T-cell (primary cell): ENCODE measurements at regions not wholly inside any gene's neighbourhood (a gene's known extent, or its start where the extent isn't known, plus 50 kb on each side); places are given as distances from the start of the nearest gene placed in this dataset.
"Not testable (repeated sequence)": the region's sequence is repeated elsewhere in the genome, so short reads cannot be mapped to it uniquely, and the experiment has no call there.

Experiments used
- ATAC-seq, 4 experiments: fragments of 200-7000 bp in 3 of 4; fragments of 150-1000 bp in 1 of 4; cut with Tn5 transposase; replicated peaks in 1 of 4; 1 replicate in 3 of 4; 2 replicates in 1 of 4; pipeline ENCODE4 v1.10.0; 2021; ENCODE audit warnings: moderate library complexity in 3 of 4, mild to moderate bottlenecking in 2 of 4, moderate number of reproducible peaks in 1 of 4
- CTCF ChIA-PET, 2 donors: fragments of 300-600 bp; sonication (Branson Sonifier 250); formaldehyde crosslinking; loops; one replicate each; lab custom pipeline; 2022; ENCODE audit warnings: antibody characterized with exemption in 2 of 2; lab: Charles Lee
- POLR2A ChIA-PET, 2 donors: fragments of 300-600 bp; sonication (Branson Sonifier 250); formaldehyde crosslinking; loops; one replicate each; lab custom pipeline; 2022; ENCODE audit warnings: antibody characterized with exemption in 2 of 2; lab: Charles Lee
- DNase-seq, 35 experiments: peaks; one replicate each; pipeline versions ENCODE4 v3.0.0 to v3.0.0-alpha.2; 2013 to 2023
- H3K27ac ChIP-seq: one replicate; pipeline ENCODE4 v1.5.1; 2013; ENCODE audit warnings: low read length
- H3K27me3 ChIP-seq, 2 experiments: replicated peaks in 1 of 2; 1 replicate in 1 of 2; 2 replicates in 1 of 2; pipeline versions ENCODE4 v1.6.1 to v1.7.0; 2013; ENCODE audit warnings: low read length in 1 of 2, mixed read lengths in 1 of 2; ENCODE audit not compliant: control insufficient read depth in 2 of 2, insufficient read depth in 2 of 2; ENCODE audit errors: extremely low read depth in 1 of 2
- H3K36me3 ChIP-seq, 2 donors: 1 replicate in 1 of 2; 2 replicates in 1 of 2; pipeline versions ENCODE4 v1.6.1 to v1.7.0; 2013; ENCODE audit warnings: low read length in 1 of 2; ENCODE audit not compliant: control insufficient read depth in 2 of 2, insufficient read depth in 1 of 2; ENCODE audit errors: extremely low read depth in 1 of 2
- H3K4me1 ChIP-seq, 2 experiments: 1 replicate in 1 of 2; 2 replicates in 1 of 2; pipeline versions ENCODE4 v1.6.1 to v1.7.0; 2013; ENCODE audit warnings: low read length in 2 of 2, mixed read lengths in 1 of 2; ENCODE audit not compliant: insufficient read depth in 2 of 2, control insufficient read depth in 1 of 2; ENCODE audit errors: extremely low read depth in 1 of 2
- H3K4me3 ChIP-seq, 2 donors: 1 replicate in 1 of 2; 2 replicates in 1 of 2; pipeline versions ENCODE4 v1.5.1 to v1.7.0; 2013; ENCODE audit warnings: mild to moderate bottlenecking in 2 of 2, low read length in 1 of 2, moderate library complexity in 1 of 2; ENCODE audit not compliant: control insufficient read depth in 1 of 2; ENCODE audit errors: extremely low read depth in 1 of 2
- H3K9me3 ChIP-seq: 2 replicates; pipeline ENCODE4 v1.7.0; 2013
- H3K27ac Mint-ChIP-seq, 2 donors: one replicate each; pipeline ENCODE4 v1.8.0; 2020 to 2021; ENCODE audit warnings: mild to moderate bottlenecking in 2 of 2, mixed read lengths in 2 of 2
- H3K27me3 Mint-ChIP-seq, 2 donors: one replicate each; pipeline ENCODE4 v1.8.0; 2021 to 2022; ENCODE audit warnings: mixed read lengths in 2 of 2
- H3K36me3 Mint-ChIP-seq: one replicate; pipeline ENCODE4 v1.8.0; 2021; ENCODE audit warnings: mixed read lengths
- H3K4me1 Mint-ChIP-seq, 3 donors: one replicate each; pipeline ENCODE4 v1.8.0; 2020 to 2022; ENCODE audit warnings: mixed read lengths in 3 of 3, mild to moderate bottlenecking in 1 of 3
- H3K4me3 Mint-ChIP-seq, 3 donors: one replicate each; pipeline ENCODE4 v1.8.0; 2020 to 2022; ENCODE audit warnings: mild to moderate bottlenecking in 3 of 3, mixed read lengths in 3 of 3, moderate library complexity in 3 of 3
- H3K9me3 Mint-ChIP-seq, 3 donors: one replicate each; pipeline ENCODE4 v1.8.0; 2020 to 2022; ENCODE audit warnings: mixed read lengths in 3 of 3
- WGBS: methylation state at CpG from one replicate; pipeline ENCODE4 v1.1.5; 2013; ENCODE audit warnings: missing lambda C conversion rate; ENCODE audit not compliant: insufficient coverage; 5-methylcytosine and 5-hydroxymethylcytosine counted together

DNA sequence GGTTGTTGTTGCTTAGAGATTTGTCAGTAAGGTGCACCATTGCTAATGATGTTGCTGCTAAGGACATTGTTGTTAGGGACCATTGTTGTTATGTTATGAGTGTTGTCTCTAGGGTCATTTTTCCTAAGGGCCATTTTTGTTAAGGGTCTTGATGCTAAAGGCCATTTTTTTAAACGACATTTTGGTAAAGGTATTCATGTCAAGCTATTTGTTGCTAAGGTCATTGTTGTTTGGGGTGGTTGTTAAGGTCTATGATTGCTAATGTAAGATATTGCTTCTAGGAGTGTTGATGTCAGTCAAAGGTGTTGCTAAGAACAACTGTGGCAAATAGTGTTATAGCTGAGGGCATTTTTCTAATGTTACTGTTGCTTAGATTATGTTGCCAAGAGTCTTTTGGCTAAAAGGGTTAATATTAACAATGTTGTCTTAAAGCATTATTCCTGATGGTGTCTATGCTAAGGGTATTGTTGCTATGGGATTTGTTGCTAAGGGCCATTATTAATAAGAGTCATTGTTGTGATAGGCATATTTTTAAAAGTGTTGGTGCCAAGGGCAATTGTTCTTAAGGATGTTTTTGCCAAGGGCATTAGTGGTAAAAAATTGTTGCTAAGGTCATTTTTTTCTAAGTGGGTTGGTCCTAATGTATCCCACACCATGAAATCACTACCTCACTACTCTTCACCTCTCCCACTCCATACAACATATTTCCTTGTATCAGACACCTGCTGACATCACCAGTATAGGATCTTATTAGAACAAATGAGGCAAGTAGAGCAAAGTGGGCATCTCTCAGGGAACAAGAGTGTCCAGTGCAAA lies 56.2 kb downstream of the SPATA31A6 start:
- H3K36me3 ChIP-seq, H3K4me3 ChIP-seq, CTCF ChIA-PET, ATAC-seq, H3K4me1 Mint-ChIP-seq, H3K36me3 Mint-ChIP-seq, H3K27me3 Mint-ChIP-seq, H3K4me1 ChIP-seq, POLR2A ChIA-PET, H3K9me3 ChIP-seq, H3K4me3 Mint-ChIP-seq, H3K27ac Mint-ChIP-seq, DNase-seq, H3K9me3 Mint-ChIP-seq, H3K27me3 ChIP-seq, H3K27ac ChIP-seq: not testable (repeated sequence)
- 44% methylated on average over 1 of the region's 1 CpG for WGBS

DNA sequence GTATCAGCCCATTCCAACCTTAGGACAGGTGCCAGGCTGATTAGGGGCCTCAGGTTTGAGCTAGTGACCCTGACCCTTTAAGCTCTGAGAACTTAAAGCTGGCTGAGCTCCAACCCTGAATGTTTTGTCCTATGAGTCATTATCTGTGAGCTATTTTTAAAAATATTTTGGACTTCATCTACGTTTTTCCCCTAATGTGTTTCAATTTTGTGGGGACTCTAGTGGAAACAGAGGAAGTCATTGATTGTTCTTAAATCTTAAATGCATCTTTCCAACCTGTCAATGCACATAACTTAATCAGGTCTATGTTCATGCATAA lies 56.8 kb downstream of the SPATA31A6 start:
- H3K36me3 ChIP-seq, H3K9me3 Mint-ChIP-seq, H3K9me3 ChIP-seq, H3K36me3 Mint-ChIP-seq, DNase-seq, H3K4me1 Mint-ChIP-seq, POLR2A ChIA-PET, H3K4me3 Mint-ChIP-seq, H3K27me3 ChIP-seq, H3K27me3 Mint-ChIP-seq, ATAC-seq, H3K27ac ChIP-seq, H3K27ac Mint-ChIP-seq, H3K4me3 ChIP-seq, CTCF ChIA-PET, H3K4me1 ChIP-seq: not testable (repeated sequence)
- no CpG with 5 or more reads among the region's 1 CpG for WGBS

DNA sequence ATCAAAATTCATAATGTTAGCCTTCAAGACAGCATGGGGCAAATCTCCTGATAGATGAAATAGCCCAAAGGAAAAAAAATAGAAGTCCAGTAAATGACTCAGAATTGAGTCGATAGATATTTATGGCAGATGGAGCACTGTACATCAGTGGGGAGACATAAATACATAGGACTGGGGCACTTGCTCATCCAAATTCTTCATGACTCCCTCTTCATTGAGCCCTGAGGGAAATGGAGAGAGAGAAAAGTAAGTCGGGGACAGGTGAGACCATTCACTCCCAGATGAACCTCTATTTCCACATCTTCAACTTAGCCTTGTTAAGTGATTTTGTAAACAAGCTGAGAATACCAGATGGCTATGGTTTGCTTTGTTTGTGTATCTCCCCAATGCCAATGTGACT lies 59.8 kb downstream of the SPATA31A6 start:
- DNase-seq, H3K36me3 ChIP-seq, H3K4me3 ChIP-seq, H3K27me3 ChIP-seq, H3K36me3 Mint-ChIP-seq, H3K4me1 Mint-ChIP-seq, H3K9me3 ChIP-seq, CTCF ChIA-PET, H3K27ac ChIP-seq, POLR2A ChIA-PET, H3K4me3 Mint-ChIP-seq, H3K27me3 Mint-ChIP-seq, H3K4me1 ChIP-seq, H3K9me3 Mint-ChIP-seq, H3K27ac Mint-ChIP-seq, ATAC-seq: not testable (repeated sequence)
- no CpG with 5 or more reads among the region's 2 CpGs for WGBS

DNA sequence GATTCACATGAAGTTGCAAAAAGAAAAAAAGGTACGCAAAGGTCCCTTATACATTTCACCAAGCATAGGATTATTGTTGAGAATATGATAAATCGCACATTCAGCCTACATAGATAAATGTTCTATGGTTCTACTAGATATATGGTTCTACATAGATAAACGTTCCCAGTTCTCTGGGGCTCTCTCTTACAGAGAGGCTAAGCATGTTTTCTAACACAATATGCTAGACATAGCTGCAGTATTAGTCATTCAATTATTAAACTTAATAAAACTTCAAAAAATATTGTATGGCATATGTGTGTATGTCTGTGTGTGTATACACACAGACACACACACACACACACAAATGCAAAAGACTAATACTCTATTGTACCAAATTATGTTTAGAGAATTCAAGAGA lies 60.4 kb downstream of the SPATA31A6 start:
- CTCF ChIA-PET, H3K9me3 ChIP-seq, H3K36me3 ChIP-seq, H3K4me3 Mint-ChIP-seq, H3K4me3 ChIP-seq, H3K27me3 ChIP-seq, H3K9me3 Mint-ChIP-seq, H3K27ac Mint-ChIP-seq, DNase-seq, ATAC-seq, H3K4me1 ChIP-seq, H3K27me3 Mint-ChIP-seq, H3K36me3 Mint-ChIP-seq, POLR2A ChIA-PET, H3K27ac ChIP-seq, H3K4me1 Mint-ChIP-seq: not testable (repeated sequence)
- no CpG with 5 or more reads among the region's 3 CpGs for WGBS

DNA sequence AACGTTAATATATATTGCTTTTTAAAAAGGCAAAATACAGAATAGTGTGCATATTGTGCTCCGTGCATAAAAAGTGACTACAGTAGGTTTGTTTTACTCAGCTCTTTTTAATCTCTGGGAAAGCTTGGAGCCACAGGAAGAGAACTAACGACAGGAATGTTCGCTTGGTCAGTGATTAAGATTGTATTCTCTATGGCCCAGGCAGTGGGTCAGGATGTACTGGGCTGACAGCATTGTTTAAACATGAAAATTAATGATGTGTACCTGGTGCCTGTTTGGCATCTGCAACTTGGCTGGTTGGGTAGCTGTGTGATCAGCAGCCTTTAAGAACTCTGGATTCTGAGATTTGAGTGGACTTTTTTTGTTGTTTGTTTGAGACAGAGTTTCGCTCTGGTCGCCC lies 85.3 kb downstream of the SPATA31A6 start:
- H3K27ac Mint-ChIP-seq, H3K36me3 ChIP-seq, H3K27ac ChIP-seq, H3K27me3 ChIP-seq, H3K4me3 ChIP-seq, H3K4me1 ChIP-seq, H3K36me3 Mint-ChIP-seq, ATAC-seq, H3K9me3 ChIP-seq, CTCF ChIA-PET, H3K4me3 Mint-ChIP-seq, H3K4me1 Mint-ChIP-seq, H3K27me3 Mint-ChIP-seq, POLR2A ChIA-PET, H3K9me3 Mint-ChIP-seq, DNase-seq: not testable (repeated sequence)
- WGBS = 28% methylated on average over 4 of the region's 6 CpGs

DNA sequence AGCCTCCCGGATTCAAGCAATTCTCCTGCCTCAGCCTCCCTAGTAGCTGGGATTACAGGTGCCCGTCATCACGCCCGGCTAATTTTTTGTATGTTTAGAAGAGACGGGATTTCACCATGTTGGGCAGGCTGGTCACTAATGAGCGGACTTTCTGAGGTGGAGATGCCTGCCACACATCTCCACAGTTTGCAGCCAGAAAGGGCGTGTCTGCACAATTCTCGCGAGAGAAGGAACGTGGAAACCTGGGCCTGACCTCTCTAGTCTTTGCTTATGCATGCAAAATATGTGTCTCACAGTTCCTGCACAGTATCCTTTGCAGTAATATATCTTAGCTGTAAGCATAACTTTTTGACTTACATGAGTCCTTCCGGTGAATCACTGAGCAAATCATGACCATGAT lies 85.7 kb downstream of the SPATA31A6 start:
- H3K9me3 ChIP-seq, H3K9me3 Mint-ChIP-seq, H3K4me1 ChIP-seq, POLR2A ChIA-PET, ATAC-seq, H3K27me3 ChIP-seq, H3K4me3 ChIP-seq, H3K4me1 Mint-ChIP-seq, H3K27ac Mint-ChIP-seq, H3K27ac ChIP-seq, H3K27me3 Mint-ChIP-seq, H3K4me3 Mint-ChIP-seq, H3K36me3 Mint-ChIP-seq, H3K36me3 ChIP-seq, CTCF ChIA-PET, DNase-seq: not testable (repeated sequence)
- WGBS = 86% methylated on average over 5 of the region's 11 CpGs

DNA sequence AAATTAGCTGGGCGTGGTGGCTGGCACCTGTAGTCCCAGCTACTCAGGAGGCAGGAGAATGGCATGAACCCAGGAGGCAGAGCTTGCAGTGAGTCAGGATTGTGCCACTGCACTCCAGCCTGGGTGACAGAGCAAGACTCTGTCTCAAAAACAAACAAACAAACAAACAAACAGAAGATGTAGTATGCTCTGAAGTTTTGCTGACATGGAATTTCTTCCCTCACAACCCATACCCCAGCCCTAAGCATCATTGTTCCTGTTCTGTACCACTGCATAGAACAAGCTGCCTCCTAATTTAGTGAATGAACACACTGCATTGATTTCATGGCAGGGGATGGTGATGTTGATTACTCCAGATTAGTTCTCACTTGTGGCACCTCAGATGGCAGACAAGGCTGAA lies 89.7 kb downstream of the SPATA31A6 start:
- H3K4me3 ChIP-seq, ATAC-seq, H3K4me3 Mint-ChIP-seq, H3K27ac Mint-ChIP-seq, H3K4me1 Mint-ChIP-seq, H3K27me3 ChIP-seq, POLR2A ChIA-PET, H3K36me3 Mint-ChIP-seq, H3K4me1 ChIP-seq, H3K27ac ChIP-seq, H3K27me3 Mint-ChIP-seq, H3K9me3 ChIP-seq, H3K36me3 ChIP-seq, DNase-seq, CTCF ChIA-PET, H3K9me3 Mint-ChIP-seq: not testable (repeated sequence)
- 100% methylated on average over 1 of the region's 1 CpG for WGBS
